Caco-2 (cell line): ENCODE measurements at regions not wholly inside any gene's neighbourhood (a gene's known extent, or its start where the extent isn't known, plus 50 kb on each side); places are given as distances from the start of the nearest gene placed in this dataset.
A peak's percentile ranks its signal among the peaks of the same experiment; 100 is the strongest.

Experiments used
- BruUV-seq: library from RNA; stranded (reverse); fragments of 400-500 nt; replicated peaks from 2 replicates; lab custom pipeline; 2021; lab: Mats Ljungman, UMichigan
- CTCF ChIA-PET: fragments of 300-600 bp; sonication (Branson Sonifier 250); formaldehyde crosslinking; loops from one replicate; lab custom pipeline; 2022; ENCODE audit warnings: antibody characterized with exemption; lab: Charles Lee
- POLR2A ChIA-PET: fragments of 300-600 bp; sonication (Branson Sonifier 250); formaldehyde crosslinking; loops from one replicate; lab custom pipeline; 2022; ENCODE audit warnings: antibody characterized with exemption; lab: Charles Lee
- DNase-seq, 2 experiments: peaks; one replicate each; pipeline versions ENCODE4 v3.0.0 to v3.0.0-alpha.2; 2020 to 2022
- H3K27me3 ChIP-seq: replicated peaks from 2 replicates; pipeline ENCODE4 v1.6.0; 2011; ENCODE audit warnings: low read length; ENCODE audit not compliant: control insufficient read depth, insufficient read depth
- H3K36me3 ChIP-seq: 2 replicates; pipeline ENCODE4 v1.5.1; 2011; ENCODE audit warnings: low read length; ENCODE audit not compliant: control insufficient read depth, insufficient read depth
- H3K4me1 ChIP-seq: fragments of 250-450 bp; sonication (Bioruptor Pico); 2 replicates; pipeline ENCODE4 v1.5.1; 2020; ENCODE audit warnings: mild to moderate bottlenecking
- H3K4me3 ChIP-seq: 2 replicates; pipeline ENCODE4 v1.5.1; 2011; ENCODE audit warnings: low read depth, mild to moderate bottlenecking, control low read depth, low read length
- H3K9me3 ChIP-seq: fragments of 250-450 bp; sonication (Bioruptor Pico); 2 replicates; pipeline ENCODE4 v1.5.1; 2020; ENCODE audit warnings: mild to moderate bottlenecking, moderate library complexity
- H3K27ac Mint-ChIP-seq: one replicate; pipeline ENCODE4 v1.8.0; 2022; ENCODE audit warnings: mixed read lengths; ENCODE audit not compliant: unreplicated experiment
- H3K27me3 Mint-ChIP-seq: one replicate; pipeline ENCODE4 v1.8.0; 2022; ENCODE audit warnings: mixed read lengths; ENCODE audit not compliant: insufficient read depth, unreplicated experiment
- H3K36me3 Mint-ChIP-seq: one replicate; pipeline ENCODE4 v1.8.0; 2022; ENCODE audit warnings: mild to moderate bottlenecking, mixed read lengths; ENCODE audit not compliant: insufficient read depth, unreplicated experiment
- H3K4me1 Mint-ChIP-seq: one replicate; pipeline ENCODE4 v1.8.0; 2022; ENCODE audit warnings: low read depth, mixed read lengths; ENCODE audit not compliant: unreplicated experiment
- H3K4me3 Mint-ChIP-seq: one replicate; pipeline ENCODE4 v1.8.0; 2022; ENCODE audit warnings: mild to moderate bottlenecking, moderate library complexity, mixed read lengths; ENCODE audit not compliant: unreplicated experiment
- H3K9me3 Mint-ChIP-seq: one replicate; pipeline ENCODE4 v1.8.0; 2022; ENCODE audit warnings: mixed read lengths; ENCODE audit not compliant: unreplicated experiment
- intact Hi-C: fragments of 100-400 bp; cut with micrococcal nuclease; formaldehyde crosslinking; loops from one replicate; pipeline ENCODE4 v1.10.0; 2022; ENCODE audit not compliant: unreplicated experiment
- TF ChIP-seq, protein P1 (sequence below), 2 experiments: fragments of 200-600 bp in 1 of 2; IDR thresholded peaks; 1 replicate in 1 of 2; 2 replicates in 1 of 2; pipeline versions ENCODE4 v1.5.1 to v1.8.0; 2011 to 2022; ENCODE audit warnings: antibody characterized with exemption in 1 of 2, control low read depth in 1 of 2, inconsistent platforms in 1 of 2, low read depth in 1 of 2, low read length in 1 of 2, mild to moderate bottlenecking in 1 of 2, moderate library complexity in 1 of 2; ENCODE audit not compliant: insufficient read depth in 1 of 2, severe bottlenecking in 1 of 2, unreplicated experiment in 1 of 2

DNA sequence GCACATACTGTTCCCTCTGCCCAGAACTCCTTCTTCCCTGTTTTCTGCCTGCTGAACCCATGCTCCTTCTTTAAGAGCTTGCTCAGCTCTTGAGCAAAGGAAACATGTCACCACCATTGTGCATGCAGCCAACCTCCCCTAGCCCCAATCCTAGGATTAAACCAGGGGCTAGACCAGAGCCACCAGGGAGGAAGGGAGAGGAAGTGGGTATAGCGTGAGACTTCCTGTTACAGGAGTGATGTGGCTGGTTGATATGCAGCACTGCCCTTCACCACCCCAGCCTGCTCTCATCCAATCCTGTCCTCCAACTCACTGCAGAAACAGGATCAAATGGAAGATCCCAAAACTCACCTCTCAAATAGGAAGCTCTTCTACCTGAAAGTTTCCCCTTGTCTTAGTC, 67.1 kb upstream of the CDH5 start:
- no peak overlapping the region for H3K4me3 Mint-ChIP-seq
- no TSS peak for BruUV-seq
- no peaks in the 10 kb centered on the region for H3K36me3 Mint-ChIP-seq
- intact Hi-C loops = no loop called here
- Histone ChIP-seq H3K27me3 (peaks cover 2% of the 10 kb centered on the region; the same call in 1 of the 2 replicates), H3K9me3 (no peaks in the 10 kb centered on the region), H3K4me1 (no peaks in the 10 kb centered on the region), H3K36me3 (no peaks in the 10 kb centered on the region), H3K4me3 (no peak overlapping the region)
- peaks cover 26% of the 10 kb centered on the region for H3K27me3 Mint-ChIP-seq
- TF ChIP-seq, protein P1, sequence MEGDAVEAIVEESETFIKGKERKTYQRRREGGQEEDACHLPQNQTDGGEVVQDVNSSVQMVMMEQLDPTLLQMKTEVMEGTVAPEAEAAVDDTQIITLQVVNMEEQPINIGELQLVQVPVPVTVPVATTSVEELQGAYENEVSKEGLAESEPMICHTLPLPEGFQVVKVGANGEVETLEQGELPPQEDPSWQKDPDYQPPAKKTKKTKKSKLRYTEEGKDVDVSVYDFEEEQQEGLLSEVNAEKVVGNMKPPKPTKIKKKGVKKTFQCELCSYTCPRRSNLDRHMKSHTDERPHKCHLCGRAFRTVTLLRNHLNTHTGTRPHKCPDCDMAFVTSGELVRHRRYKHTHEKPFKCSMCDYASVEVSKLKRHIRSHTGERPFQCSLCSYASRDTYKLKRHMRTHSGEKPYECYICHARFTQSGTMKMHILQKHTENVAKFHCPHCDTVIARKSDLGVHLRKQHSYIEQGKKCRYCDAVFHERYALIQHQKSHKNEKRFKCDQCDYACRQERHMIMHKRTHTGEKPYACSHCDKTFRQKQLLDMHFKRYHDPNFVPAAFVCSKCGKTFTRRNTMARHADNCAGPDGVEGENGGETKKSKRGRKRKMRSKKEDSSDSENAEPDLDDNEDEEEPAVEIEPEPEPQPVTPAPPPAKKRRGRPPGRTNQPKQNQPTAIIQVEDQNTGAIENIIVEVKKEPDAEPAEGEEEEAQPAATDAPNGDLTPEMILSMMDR (IDR thresholded peaks at IDR 0.05; ENCODE audit: insufficient read depth in 1 of 2, low read depth in 1 of 2, low read length in 1 of 2, severe bottlenecking in 1 of 2, unreplicated experiment in 1 of 2) = no peak
- no peaks in the 10 kb centered on the region for H3K9me3 Mint-ChIP-seq
- ChIA-PET CTCF (no interaction called here), POLR2A (no interaction called here)
- no peaks in the 10 kb centered on the region for H3K4me1 Mint-ChIP-seq
- no peak for DNase-seq
- H3K27ac Mint-ChIP-seq = no peak overlapping the region

- DNase-seq = peak in 1 of 2 experiments; percentile 16
- TF ChIP-seq, protein P1 (IDR thresholded peaks at IDR 0.05; ENCODE audit: insufficient read depth in 1 of 2, low read depth in 1 of 2, low read length in 1 of 2, severe bottlenecking in 1 of 2, unreplicated experiment in 1 of 2) = no peak
- BruUV-seq = no TSS peak
- Mint-ChIP-seq H3K4me3 (no peak overlapping the region), H3K36me3 (no peaks in the 10 kb centered on the region), H3K9me3 (no peaks in the 10 kb centered on the region), H3K27me3 (peaks cover 25% of the 10 kb centered on the region), H3K27ac (no peak overlapping the region), H3K4me1 (no peaks in the 10 kb centered on the region)
- no peaks in the 10 kb centered on the region for H3K36me3 ChIP-seq
- no peak overlapping the region for H3K4me3 ChIP-seq
- POLR2A ChIA-PET = no interaction called here
- no peaks in the 10 kb centered on the region; the same call in 1 of the 2 replicates for H3K27me3 ChIP-seq
- no peaks in the 10 kb centered on the region for H3K4me1 ChIP-seq
- CTCF ChIA-PET = no interaction called here
- no peaks in the 10 kb centered on the region for H3K9me3 ChIP-seq
- intact Hi-C loops = no loop called here
Measured at GRCh38 chr16:66298571-66299120, 67.8 kb upstream of the CDH5 start.

DNA sequence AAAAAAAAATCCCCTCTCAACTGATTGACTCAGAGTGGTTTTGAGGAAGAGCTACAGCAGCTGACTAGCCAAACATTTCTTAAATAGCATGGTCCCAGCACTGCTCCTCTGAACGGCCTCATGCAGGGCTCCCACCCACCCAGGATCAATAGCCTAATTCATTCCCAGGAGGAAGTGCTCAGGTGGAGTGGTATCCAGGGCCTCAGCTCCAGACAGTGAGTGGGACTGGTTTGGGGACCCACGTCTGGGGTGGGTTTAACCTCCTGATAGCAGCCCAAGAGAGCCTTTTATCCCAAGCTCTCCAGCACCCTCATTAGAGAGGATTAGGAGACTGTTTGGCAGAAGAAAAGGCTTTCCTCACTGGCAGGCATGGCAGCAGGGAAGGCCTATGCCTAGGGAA, 68.5 kb upstream of the CDH5 start:
- no peaks in the 10 kb centered on the region for H3K4me1 Mint-ChIP-seq
- no peaks in the 10 kb centered on the region for H3K36me3 Mint-ChIP-seq
- no peak overlapping the region for H3K27ac Mint-ChIP-seq
- TF ChIP-seq, protein P1 (IDR thresholded peaks at IDR 0.05; ENCODE audit: insufficient read depth in 1 of 2, low read depth in 1 of 2, low read length in 1 of 2, severe bottlenecking in 1 of 2, unreplicated experiment in 1 of 2) = no peak
- H3K4me3 ChIP-seq = no peak overlapping the region
- H3K36me3 ChIP-seq = no peaks in the 10 kb centered on the region
- POLR2A ChIA-PET = no interaction called here
- intact Hi-C loops = no loop called here
- no TSS peak for BruUV-seq
- H3K27me3 ChIP-seq = no peaks in the 10 kb centered on the region; the same call in 1 of the 2 replicates
- H3K9me3 ChIP-seq = no peaks in the 10 kb centered on the region
- H3K4me1 ChIP-seq = no peaks in the 10 kb centered on the region
- H3K27me3 Mint-ChIP-seq = peaks cover 31% of the 10 kb centered on the region
- DNase-seq = peak in 1 of 2 experiments; percentile 18
- CTCF ChIA-PET = no interaction called here
- no peak overlapping the region for H3K4me3 Mint-ChIP-seq
- no peaks in the 10 kb centered on the region for H3K9me3 Mint-ChIP-seq
